ENCODE measurements at regions not wholly inside any gene's neighbourhood (a gene's known extent, or its start where the extent isn't known, plus 50 kb on each side); places are given as distances from the start of the nearest gene placed in this dataset.

GRCh38 chr3:16024548-16024947 is 149.9 kb upstream of the GALNT15 start:
- no peak overlapping the region for H3K4me3 ChIP-seq (replicated peaks in 1 of 3; ENCODE audit: insufficient read depth in 1 of 3, low read depth in 1 of 3, low read length in 3 of 3)
- H3K4me1 ChIP-seq (ENCODE audit: control insufficient read depth, extremely low read depth, insufficient read depth, low read length): no peaks in the 10 kb centered on the region
- H3K79me2 ChIP-seq (ENCODE audit: control insufficient read depth, insufficient read depth, low read length): no peaks in the 10 kb centered on the region
- H2AFZ ChIP-seq (ENCODE audit: low read depth, low read length): no peak overlapping the region
- no peaks in the 10 kb centered on the region for H3K9me3 ChIP-seq (replicated peaks; ENCODE audit: control insufficient read depth, insufficient read depth, low read length)
- H3K4me2 ChIP-seq (ENCODE audit: insufficient read depth, low read length): no peak overlapping the region
- H3K9me1 ChIP-seq (replicated peaks; ENCODE audit: control insufficient read depth, extremely low read depth, insufficient read depth, low read length): no peaks in the 10 kb centered on the region
- no peak for FAIRE-seq
- CTCF ChIA-PET: interaction anchor here (1.2 kb wide), 1 partner anchor 35 kb away, joined by 3 read pairs; no protein-coding TSS in a partner anchor
- no peak for TF ChIP-seq POLR2AphosphoS5 (IDR thresholded peaks at IDR 0.05; ENCODE audit: insufficient read depth, low read depth, low read length)
- TF ChIP-seq JUN (IDR thresholded peaks at IDR 0.05; ENCODE audit: borderline replicate concordance, insufficient read depth, insufficient read length, low read depth): no peak
- TF ChIP-seq, protein P1, sequence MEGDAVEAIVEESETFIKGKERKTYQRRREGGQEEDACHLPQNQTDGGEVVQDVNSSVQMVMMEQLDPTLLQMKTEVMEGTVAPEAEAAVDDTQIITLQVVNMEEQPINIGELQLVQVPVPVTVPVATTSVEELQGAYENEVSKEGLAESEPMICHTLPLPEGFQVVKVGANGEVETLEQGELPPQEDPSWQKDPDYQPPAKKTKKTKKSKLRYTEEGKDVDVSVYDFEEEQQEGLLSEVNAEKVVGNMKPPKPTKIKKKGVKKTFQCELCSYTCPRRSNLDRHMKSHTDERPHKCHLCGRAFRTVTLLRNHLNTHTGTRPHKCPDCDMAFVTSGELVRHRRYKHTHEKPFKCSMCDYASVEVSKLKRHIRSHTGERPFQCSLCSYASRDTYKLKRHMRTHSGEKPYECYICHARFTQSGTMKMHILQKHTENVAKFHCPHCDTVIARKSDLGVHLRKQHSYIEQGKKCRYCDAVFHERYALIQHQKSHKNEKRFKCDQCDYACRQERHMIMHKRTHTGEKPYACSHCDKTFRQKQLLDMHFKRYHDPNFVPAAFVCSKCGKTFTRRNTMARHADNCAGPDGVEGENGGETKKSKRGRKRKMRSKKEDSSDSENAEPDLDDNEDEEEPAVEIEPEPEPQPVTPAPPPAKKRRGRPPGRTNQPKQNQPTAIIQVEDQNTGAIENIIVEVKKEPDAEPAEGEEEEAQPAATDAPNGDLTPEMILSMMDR (IDR thresholded peaks at IDR 0.05; ENCODE audit: extremely low read depth in 1 of 2, insufficient read depth in 1 of 2, low read depth in 1 of 2, low read length in 2 of 2): no peak
- TF ChIP-seq GATA2 (IDR thresholded peaks at IDR 0.05; ENCODE audit: insufficient read depth, insufficient read length, low read depth, low read length): no peak
- no peak for TF ChIP-seq FOS (IDR thresholded peaks at IDR 0.05; ENCODE audit: borderline replicate concordance, insufficient read depth, low read length)
- no peak for TF ChIP-seq MYC (IDR thresholded peaks at IDR 0.05; ENCODE audit: low read depth, low read length)
- no peak for TF ChIP-seq POLR2A (IDR thresholded peaks at IDR 0.05; ENCODE audit: low read depth, low read length)
- no peak for TF ChIP-seq EZH2 (IDR thresholded peaks at IDR 0.05; ENCODE audit: borderline replicate concordance, low read depth, low read length, severe bottlenecking)
- intact Hi-C loops (cut with micrococcal nuclease): no loop called here
- no peaks in the 10 kb centered on the region for H3K36me3 ChIP-seq (ENCODE audit: control insufficient read depth in 2 of 2, extremely low read depth in 1 of 2, insufficient read depth in 2 of 2, low read length in 2 of 2)
- peaks cover 5 to 7% of the 10 kb centered on the region in 2 experiments for H3K27me3 ChIP-seq (ENCODE audit: control insufficient read depth in 2 of 2, insufficient read depth in 2 of 2, low read length in 2 of 2)
- dilution Hi-C loops (cut with MboI; ENCODE audit: extremely low pct_ligation_motif_present, low sequenced_read_pairs): no loop called here
- H3K27ac ChIP-seq (ENCODE audit: insufficient read depth, low read depth, low read length): no peak overlapping the region
- DNase-seq (ENCODE audit: low read depth, low spot score): no peak
- POLR2A ChIA-PET: no interaction called here
- H3K9ac ChIP-seq (replicated peaks; ENCODE audit: extremely low read depth, insufficient read depth, low read length): no peak overlapping the region
- BruUV-seq (replicated peaks): no TSS peak
- no peaks in the 10 kb centered on the region for H4K20me1 ChIP-seq (replicated peaks; ENCODE audit: control insufficient read depth, extremely low read depth, insufficient read depth, low read length)

All from endothelial cell of umbilical vein (primary cell).